T-helper 1 cell (primary cell): ENCODE measurements at regions not wholly inside any gene's neighbourhood (a gene's known extent, or its start where the extent isn't known, plus 50 kb on each side); places are given as distances from the start of the nearest gene placed in this dataset.
"Not testable (repeated sequence)": the region's sequence is repeated elsewhere in the genome, so short reads cannot be mapped to it uniquely, and the experiment has no call there.

ENCODE experiments used
- DNase-seq, 5 donors: peaks; one replicate each; pipeline ENCODE4 v3.0.0-alpha.2; 2012 to 2020

DNA sequence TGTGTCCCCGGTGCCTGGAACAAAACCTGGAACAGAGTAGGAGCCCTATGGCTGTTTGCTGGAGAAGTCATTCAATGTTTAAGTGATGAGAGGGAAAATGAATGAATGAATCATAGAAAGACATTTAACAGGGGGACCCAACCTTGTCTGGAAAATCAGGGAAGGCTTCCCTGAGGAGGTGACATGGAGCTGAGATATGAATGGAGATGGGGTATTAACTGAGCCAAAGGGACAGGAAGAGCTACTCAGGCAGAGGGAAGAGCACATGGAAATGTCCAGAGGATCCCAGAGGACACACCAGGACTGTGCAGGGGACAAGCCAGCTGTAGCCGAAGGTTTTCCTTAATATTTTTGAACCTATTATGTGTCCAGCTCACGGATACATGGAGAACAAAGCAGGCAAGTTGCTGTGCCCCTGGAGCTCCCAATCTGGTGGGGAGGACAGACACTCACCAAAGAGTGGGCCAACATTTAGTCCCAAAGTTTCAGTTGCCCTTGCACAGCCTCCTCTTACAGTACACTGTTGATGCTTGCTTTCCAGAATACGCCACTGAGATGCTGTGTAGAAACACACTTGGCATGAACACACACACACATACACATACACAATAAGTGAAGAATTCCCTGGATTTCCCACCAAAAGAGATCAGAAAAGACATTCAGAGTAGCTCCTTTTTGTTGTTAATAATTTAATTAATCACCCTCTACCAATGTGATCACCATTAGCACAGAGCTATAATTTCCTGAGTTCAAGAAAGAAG lies 77.0 kb upstream of the PTPN1 start:
- DNase-seq, result no peak

DNA sequence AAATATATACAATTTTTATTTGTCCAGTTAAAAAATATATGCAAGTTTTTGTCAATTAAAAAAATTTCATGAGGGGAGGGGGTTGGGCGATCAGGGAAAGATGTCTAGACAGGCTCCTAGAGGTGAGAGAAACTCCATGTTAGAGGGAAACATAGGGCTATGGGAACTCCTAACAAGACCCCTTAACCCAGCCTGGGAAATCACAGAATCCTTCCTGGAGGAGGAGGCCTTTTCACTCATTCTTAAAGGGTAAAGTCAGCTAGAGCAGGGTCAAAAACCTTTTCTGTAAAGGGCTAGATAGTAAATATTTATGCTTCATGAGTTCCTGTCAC lies 75.9 kb upstream of the PTPN1 start:
- DNase-seq, result no peak

DNA sequence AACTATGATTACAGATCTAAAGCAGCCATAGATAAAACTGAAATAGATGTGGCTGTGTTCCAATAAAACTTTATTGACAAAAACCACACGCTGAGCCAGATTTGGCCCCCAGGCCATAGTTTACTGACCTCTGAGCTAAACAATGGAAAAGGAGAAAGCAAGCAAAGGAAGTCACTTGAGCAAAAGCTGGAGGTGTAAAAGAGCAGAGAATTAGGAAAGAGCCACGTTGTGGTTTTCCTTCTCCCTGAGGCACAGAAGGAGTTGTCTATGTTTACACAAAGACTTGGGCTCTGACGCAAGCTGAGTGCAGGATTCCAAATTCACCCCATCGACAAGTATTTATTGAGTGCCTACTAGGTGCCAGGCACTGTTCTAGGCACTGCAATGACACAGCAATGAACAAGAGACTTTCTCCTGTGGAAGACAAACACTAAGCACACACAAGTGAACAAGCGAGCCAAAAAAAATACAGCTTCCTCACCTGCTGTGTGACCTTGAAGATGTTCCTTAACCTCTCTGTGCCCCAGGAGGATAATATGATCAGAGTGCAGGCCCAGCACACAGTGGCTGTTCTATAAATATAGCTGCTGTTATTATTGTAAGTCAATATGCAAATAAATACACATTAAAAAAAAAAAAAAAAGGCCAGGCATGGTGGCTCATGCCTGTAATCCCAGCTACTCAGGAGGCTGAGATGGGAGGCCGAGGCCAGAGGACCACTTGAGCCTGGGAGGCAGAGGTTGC lies 75.4 kb upstream of the PTPN1 start:
- no peak for DNase-seq

DNA sequence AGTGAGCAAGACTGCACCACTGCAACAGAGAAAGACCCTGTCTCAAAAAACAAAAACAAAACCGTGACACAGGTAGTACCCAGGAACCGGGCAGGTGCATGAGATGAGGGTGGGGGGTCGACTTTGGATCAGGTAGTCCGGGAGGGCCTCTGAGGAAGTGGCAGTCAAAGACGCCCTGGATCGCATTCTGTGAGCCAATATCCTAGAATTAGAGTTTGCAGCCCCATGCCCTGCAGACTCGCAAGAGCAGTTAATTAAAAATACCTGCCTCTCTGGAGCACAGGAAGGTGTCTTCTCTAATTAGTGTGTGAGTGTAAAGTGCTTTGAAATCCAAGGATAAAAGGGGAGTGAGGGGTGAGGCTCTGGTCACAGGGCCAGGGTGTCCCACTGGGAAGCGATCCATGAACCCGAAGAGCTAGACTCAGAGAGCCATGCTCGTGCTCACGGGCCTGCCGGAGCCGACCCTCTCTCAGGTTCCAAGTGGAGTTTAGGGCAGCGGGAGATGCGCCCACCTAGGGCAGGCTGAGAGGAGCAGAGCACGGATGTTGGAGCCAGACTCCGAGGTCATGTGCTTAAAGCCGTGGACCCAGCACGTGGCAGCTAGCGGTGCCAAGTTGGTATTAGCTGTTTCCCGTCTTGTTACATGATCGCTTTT lies 74.7 kb upstream of the PTPN1 start:
- no peak for DNase-seq

DNA sequence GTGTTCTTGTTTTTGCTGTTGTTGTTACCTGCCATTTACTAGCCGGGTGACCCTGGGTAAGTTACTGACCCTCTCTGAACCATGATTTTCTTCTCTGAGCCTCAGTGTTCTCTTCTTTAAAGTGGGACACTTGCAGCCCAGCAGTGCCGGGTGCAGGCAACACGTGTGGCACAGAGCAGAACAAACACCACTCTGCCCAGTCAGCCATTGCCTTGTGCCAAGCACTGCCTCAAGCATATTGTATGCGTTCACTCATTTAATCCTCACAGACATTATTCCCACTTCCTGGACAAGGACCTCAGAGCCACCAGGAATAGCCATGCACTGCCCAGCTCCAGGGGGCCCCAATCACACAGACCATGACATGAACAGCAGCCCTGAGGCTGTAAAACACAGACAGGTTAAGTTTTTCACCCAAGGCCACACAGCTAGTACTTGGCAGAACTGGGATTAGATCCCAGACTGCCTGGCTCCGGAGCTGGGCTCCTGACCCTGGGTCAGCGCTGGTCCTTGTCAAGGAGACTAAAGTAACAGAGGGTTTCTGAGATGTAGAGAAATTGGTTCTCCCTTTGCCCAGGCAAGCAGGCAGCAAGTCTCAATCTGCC lies 74.0 kb upstream of the PTPN1 start:
- no peak for DNase-seq

DNA sequence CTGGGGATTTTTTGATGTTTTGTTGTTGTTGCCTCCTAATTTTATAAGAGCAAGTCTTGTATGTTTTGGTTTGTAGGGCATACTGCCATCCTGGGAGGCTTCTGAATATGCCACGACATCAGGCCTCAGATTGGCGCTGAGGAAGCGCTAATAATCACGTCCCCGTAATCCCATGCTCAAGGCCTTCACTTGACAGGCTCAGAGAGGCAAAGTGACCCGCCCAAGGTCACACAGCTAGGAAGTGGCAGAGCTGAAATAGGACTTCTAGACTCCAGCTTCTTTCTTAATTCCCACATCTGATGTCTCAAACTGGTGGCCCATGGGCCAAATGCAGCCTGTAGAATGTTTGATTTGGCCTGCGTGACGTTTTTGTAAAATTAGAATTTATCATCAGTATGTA lies 73.5 kb upstream of the PTPN1 start:
- no peak for DNase-seq

DNA sequence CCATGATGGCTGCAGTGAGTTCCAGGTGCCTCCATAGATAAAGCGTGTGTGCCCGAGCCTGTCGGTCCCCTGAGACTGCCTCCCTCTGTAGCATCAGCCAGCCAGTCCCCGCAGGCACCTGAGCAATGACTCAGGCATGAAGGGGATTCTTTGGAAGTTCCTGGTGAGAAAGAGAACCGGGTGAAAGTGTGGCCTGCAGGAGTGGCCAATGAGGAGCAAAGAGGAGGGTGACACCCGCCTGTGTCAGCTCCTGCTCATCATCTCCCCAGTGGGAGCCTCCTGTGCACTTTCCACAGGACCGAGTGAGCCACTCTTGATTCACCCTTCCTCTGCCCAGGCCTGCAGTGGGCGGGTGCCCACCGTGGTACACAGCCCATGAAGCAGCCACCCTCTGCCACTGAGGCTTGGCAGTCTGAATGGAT lies 71.2 kb upstream of the PTPN1 start:
- DNase-seq, result no peak

DNA sequence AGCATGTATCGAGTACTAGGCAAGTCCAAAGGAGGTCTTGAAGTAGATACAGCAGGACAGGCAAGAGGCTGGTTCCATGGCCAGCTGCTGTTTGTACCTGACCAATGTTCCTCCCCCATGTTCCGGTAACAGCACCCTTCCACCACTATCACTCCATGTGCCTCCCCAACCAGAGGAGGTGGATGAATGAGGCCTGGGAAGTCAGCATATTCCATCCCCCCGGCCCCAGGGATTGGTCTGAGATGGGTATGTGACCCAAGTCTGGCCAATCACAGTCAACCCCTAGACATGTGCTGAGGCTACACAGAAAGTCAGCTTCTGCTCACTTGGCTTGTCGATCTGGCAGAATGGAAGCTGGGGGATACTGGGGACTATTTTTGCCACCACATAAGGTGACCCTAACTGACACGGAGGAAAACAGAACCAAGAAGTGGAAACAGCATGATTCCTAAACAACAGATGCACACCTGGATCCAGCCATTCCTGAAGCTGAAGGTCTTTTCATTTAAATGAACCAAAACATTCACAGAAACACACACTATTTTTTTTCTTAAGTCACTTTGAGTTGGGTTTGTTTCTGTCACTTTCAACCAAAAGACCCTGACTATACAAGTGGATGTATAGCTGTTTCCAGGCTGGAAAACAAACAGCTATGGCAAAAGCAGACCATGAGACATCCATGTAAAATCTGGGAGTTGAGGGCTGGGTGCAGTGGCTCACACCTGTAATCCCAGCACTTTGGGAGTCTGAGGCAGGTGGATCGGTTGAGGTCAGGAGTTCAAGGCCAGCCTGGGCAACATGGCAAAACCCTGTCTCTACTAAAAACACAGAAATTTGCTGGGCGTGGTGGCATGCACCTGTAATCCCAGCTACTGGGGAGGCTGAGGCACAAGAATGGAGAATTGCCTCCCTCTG lies 70.4 kb upstream of the PTPN1 start:
- no peak for DNase-seq

DNA sequence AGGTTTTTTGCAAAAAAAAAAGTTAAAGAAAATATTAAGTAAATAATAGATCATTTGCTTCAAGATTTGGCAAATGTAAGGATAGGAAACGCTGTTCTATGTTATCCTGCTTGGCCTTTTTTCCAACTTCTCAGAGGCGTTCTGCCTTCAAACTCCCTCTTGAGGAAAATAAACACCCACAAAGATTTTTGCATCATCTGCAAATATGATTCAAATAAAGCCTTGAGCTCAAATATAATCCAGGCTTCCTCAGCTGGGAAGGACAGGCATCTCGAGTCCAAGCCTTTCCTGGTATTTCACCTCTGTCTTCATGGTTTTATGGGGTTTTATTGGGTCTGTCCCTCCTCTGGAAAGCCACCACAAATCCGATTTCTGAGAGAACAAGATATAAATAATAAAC lies 67.7 kb upstream of the PTPN1 start:
- DNase-seq, result no peak

DNA sequence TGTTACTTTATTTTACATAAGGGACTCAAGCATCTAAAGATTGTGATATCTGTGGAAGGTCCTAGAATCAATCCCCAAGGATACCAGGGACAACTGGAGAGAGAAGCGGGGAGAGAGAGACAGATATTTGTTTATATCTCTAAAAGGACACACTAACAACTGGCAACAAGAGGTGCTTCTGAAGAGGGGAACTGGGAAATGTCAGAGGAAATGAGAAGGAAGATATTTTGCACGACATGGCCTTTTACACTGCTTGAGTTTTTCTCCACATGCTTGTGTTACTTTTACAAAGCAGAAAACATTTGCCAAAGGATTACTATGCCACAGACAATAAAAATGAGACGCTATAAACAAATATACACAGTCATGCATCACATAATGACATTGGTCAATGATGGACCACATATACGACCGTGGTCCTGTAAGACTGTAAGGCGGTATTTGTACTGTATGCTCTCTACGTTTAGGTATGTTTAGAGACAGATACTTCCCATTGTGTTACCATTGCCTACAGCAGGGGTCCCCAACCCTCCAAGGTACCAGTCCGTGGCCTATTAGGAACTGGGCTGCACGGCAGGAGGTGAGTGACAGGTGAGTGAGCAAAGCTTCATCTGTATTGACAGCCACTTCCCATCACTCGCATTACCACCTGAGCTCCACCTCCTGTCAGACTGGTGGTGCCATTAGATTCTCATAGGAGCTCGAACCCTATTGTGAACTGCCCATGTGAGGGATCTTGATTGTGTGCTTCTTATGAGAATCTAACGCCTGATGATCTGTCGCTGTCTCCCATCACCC lies 64.6 kb upstream of the PTPN1 start:
- DNase-seq, result no peak

DNA sequence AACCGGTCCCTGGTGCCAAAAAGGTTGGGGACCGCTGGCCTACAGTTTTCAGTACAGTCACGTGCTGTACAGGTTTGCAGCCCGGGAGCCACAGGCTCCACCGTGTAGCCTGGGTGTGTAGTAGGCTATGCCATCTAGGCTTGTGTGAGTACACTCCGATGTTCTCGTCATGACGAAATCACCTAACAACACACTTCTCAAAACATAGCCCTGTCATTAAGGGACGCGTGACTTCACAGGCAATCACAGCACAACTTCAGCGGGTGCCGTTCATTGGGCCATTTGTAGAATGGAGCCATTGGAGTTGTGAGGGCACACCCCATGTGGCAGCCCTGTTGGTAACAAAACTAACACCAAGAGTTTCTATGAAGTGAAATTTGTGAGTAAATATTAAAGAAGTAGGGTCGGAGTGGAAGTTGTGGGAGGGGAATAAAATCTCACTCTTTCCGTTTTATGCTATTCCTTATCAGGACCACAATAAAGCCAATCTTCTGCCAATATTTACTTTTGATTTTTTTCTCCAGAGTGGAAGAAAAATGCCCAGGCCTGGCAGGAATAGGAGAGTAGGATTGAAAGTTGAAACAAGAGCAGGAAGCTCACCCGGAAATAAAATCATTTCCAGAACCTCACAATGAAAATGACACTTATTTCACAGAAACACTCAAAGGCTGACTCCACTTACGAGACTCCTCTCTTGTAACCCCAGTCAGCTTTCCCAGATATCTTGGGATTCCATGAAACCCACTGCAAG lies 63.7 kb upstream of the PTPN1 start:
- no peak for DNase-seq

DNA sequence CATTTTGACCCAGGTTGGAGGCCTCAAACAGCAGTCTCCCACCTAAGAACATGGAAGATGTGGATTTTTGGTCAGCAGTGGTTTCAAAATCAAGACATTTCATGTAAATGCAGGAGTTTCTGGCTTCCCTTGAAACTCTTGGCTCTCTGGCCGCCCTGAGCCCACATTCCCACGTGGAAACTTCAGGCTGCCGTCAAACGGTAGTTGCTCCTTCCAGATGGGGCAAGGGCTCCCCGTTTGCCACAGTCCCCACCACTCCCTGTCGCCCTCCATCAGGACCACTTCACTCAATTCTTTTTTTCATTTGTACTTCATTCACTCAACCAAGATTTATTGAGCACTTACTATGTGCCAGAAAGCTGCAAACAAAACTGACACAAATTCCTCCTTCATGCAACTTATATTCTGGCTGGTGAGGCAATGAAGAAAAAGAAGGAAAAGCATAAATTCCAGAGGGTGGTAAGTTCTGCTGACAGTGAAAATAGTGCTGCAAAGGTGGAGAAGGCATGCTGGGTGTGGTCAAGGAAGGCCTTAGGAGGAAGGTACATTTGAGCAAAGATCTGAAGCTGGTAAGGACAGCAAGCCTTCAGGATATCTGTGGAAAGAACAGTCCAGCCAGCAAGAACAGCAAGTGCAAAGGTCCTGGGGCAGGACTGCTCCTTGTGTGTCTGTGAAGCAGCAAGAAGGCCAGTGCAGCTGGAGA lies 62.9 kb upstream of the PTPN1 start:
- no peak for DNase-seq

DNA sequence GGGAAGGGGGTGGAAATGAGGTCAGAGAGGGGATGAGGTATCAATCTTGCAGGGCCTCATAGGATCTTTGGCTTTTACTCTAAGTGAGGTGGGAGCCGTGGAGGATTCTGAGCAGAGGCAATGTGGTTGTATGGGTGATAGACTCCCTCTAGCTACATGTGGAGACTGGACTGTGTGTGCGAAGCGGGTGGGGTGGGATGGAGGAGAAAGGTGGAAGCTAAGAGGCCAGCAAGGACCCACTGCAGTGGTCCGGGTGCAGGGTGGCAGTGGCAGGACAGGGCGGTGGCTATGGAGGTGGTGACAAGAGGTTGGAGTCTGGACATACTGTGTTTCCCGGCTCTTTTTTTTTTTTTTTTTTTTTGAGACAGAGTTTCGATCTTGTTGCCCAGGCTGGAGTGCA lies 62.4 kb upstream of the PTPN1 start:
- no peak for DNase-seq

DNA sequence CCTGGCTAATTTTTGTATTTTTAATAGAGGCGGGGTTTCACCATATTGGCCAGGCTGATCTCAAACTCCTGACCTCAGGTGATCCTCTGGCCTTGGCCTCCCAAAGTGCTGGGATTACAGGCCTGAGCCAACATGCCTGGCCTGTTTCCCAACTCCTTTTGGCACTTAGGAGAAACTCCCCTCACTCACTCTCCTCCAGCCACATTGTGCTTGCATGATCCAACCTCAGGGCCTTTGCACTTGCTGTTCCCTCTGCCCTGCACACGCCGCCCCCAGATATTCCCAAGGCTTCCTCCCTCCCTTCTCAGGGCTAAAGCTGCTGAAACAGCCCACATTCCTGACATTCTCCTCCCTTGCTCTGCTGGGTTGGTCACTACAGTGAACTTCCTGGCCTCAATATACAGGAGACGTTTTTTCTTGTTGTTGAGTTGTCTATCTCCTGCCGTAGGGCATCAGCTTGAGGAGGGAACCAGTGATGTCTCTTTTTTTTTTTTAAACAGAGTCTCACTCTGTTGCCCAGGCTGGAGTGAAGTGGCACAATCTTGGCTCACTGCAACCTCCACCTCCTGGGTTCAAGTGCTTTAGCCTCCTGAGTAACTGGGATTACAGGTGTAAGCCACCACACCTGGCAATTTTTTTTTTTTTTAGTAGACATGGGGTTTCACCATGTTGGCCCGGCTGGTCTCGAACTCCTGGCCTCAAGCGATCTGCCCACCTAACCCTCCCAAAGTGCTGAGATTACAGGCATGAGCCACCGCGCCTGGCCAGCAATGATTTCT lies 61.4 kb upstream of the PTPN1 start:
- not testable (repeated sequence) for DNase-seq

DNA sequence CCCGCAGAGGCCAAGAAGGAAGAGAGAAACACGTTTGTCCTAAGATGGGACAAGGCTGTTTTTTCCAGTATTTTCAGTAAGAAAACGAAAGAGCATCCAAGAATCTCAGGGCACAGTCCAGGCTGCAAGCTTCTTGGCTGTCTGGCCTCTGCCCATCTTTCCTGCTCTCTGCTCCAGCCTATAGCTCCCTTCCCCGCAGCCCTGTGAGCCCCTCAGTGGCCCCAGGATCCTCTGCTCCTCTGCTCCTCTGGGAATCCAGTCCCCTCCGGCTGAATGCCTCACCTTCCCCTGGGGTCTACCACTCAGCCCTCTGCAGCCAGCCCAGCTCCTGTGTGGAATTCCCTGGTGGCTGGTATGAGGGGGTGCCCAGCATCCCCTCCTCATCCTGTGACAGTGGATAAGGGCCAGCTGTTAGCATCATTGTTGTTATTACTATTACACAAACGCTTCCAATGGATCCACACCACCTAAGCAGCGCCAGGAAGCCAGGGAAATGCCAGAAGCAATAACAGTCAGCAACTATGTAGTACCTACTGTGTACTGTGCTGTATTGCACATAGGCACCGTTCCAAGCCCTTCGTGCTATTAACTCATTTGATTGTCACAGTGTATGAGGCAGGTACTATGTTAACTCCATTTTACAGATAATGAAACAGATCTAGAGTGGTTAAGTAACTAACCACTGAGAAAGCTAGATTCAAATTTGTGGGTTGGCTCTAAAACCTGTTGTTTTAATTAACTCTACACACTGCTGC lies 60.3 kb upstream of the PTPN1 start:
- DNase-seq, result no peak

DNA sequence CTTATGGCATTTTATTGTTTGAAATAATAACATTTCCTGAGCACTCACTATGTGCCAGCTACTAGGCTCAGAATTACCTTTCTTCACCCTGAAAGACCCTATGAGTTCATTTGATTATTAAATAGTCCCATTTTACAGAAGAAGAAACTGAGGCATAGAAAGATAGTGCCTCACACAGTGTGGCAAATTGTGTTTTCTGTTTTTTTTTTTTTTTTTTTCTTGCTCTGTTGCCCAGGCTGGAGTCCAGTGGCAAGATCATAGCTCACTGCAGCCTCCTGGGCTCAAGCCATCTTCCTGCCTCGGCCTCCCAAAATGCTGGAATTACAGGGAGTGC lies 59.7 kb upstream of the PTPN1 start:
- DNase-seq, result no peak

DNA sequence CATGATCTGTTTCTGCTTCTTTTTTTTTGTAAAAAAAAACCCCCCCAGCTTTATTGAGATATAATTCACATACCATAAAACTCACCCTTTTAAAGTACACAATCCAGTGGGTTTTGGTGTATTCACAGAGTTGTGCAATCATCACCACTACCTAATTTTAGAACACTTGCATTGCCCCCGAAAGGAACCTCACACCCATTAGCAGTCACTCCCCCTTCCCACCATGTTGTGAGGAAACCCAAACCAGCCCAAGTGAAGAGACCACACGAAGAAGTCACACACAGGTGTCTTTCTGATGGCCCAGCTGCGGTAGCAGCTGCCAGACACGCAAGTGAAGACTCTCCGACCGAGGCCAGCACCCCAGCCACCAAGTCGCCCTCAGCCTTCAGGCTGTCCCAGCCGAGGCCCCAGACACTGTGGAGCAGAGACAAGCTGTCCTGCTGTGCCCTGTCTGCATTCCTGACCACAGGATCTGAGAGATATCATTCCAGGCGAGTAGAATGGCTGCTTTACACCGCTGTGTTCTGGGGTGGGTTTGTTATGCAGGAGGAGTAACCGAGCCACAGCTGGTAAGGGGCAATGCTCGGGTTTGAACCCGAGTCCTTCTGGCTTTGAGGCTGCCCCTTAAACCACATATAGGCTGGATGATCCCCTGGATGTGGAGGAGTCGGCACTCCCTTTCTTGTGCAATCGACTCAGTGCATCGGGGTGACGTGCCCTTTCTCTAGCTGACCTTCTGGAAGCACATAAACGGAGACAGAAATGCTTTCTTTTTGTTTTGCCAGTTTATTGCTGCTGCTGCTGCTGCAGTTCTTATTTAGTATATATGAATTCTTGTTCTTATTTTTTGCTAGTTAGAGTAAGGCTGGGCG lies 59.1 kb upstream of the PTPN1 start:
- DNase-seq, result no peak
